ENCODE measurements at regions not wholly inside any gene's neighbourhood (a gene's known extent, or its start where the extent isn't known, plus 50 kb on each side); places are given as distances from the start of the nearest gene placed in this dataset.

DNA sequence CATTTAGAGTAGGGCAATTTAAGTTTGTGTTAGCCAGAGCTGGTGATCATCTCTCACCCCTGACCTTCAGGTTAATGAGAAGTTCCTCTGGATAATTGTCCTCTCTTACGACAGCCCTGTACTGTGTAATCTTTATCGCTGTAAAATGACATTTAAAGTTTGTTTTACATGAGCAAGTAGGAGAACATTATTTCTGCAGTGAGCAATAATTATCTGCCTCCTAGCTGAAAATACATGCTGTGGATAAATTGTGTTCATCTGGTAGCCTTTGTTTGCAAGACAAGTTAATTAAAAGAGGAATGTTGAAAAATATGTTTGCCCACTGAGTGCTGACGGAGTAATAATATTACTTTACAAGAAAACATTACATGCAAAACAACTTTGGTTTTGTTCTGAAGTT, 1083.8 kb upstream of the NUDT12 start:
- Histone ChIP-seq H3K4me2 (ENCODE audit: low read length) (no peak overlapping the region), H2AFZ (ENCODE audit: low read depth, low read length) (no peak overlapping the region), H3K27me3 (ENCODE audit: insufficient read depth, low read length) (no peaks in the 10 kb centered on the region), H3K79me2 (ENCODE audit: insufficient read depth, low read length) (no peaks in the 10 kb centered on the region), H3K9ac (ENCODE audit: low read length) (no peak overlapping the region), H3K27ac (ENCODE audit: low read depth, low read length) (no peak overlapping the region), H3K4me1 (ENCODE audit: insufficient read depth, low read length) (no peaks in the 10 kb centered on the region), H3K36me3 (ENCODE audit: insufficient read depth, low read length) (no peaks in the 10 kb centered on the region), H3K4me3 (ENCODE audit: insufficient read depth, low read depth, low read length) (no peak overlapping the region), H3K9me3 (ENCODE audit: insufficient read depth, low read depth, low read length) (no peaks in the 10 kb centered on the region), H4K20me1 (ENCODE audit: insufficient read depth, low read length) (no peaks in the 10 kb centered on the region)
- no peak for DNase-seq (ENCODE audit: low read depth)
- H3K4me1 Mint-ChIP-seq (ENCODE audit: low read depth, unreplicated experiment): no peaks in the 10 kb centered on the region
- H3K36me3 Mint-ChIP-seq (ENCODE audit: low read depth, unreplicated experiment): no peaks in the 10 kb centered on the region
- H3K4me3 Mint-ChIP-seq (ENCODE audit: unreplicated experiment): no peak overlapping the region
- FAIRE-seq: no peak
- TF ChIP-seq EZH2 (IDR thresholded peaks at IDR 0.05; ENCODE audit: insufficient read depth, low read length): no peak
- TF ChIP-seq, protein P1, sequence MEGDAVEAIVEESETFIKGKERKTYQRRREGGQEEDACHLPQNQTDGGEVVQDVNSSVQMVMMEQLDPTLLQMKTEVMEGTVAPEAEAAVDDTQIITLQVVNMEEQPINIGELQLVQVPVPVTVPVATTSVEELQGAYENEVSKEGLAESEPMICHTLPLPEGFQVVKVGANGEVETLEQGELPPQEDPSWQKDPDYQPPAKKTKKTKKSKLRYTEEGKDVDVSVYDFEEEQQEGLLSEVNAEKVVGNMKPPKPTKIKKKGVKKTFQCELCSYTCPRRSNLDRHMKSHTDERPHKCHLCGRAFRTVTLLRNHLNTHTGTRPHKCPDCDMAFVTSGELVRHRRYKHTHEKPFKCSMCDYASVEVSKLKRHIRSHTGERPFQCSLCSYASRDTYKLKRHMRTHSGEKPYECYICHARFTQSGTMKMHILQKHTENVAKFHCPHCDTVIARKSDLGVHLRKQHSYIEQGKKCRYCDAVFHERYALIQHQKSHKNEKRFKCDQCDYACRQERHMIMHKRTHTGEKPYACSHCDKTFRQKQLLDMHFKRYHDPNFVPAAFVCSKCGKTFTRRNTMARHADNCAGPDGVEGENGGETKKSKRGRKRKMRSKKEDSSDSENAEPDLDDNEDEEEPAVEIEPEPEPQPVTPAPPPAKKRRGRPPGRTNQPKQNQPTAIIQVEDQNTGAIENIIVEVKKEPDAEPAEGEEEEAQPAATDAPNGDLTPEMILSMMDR (IDR thresholded peaks at IDR 0.05; ENCODE audit: insufficient read depth, low read depth, low read length): no peak
- no peak overlapping the region for H3K27ac Mint-ChIP-seq (ENCODE audit: unreplicated experiment)
- H3K27me3 Mint-ChIP-seq (ENCODE audit: low read depth, unreplicated experiment): no peaks in the 10 kb centered on the region
- no peaks in the 10 kb centered on the region for H3K9me3 Mint-ChIP-seq (ENCODE audit: unreplicated experiment)

GRCh38 chr5:104643320-104643719, 1080.7 kb upstream of the NUDT12 start:
- H3K9me3 Mint-ChIP-seq (ENCODE audit: unreplicated experiment): no peaks in the 10 kb centered on the region

GRCh38 chr5:104635227-104635626, 1072.6 kb upstream of the NUDT12 start:
- peak; percentile 67 for DNase-seq (ENCODE audit: low read depth)
- H3K9me3 ChIP-seq (ENCODE audit: insufficient read depth, low read depth, low read length): no peaks in the 10 kb centered on the region
- no peak overlapping the region for H3K9ac ChIP-seq (ENCODE audit: low read length)
- no peak overlapping the region for H3K4me3 ChIP-seq (ENCODE audit: insufficient read depth, low read depth, low read length)
- H3K36me3 ChIP-seq (ENCODE audit: insufficient read depth, low read length): no peaks in the 10 kb centered on the region
- Mint-ChIP-seq H3K4me1 (ENCODE audit: low read depth, unreplicated experiment) (no peaks in the 10 kb centered on the region), H3K36me3 (ENCODE audit: low read depth, unreplicated experiment) (no peaks in the 10 kb centered on the region), H3K4me3 (ENCODE audit: unreplicated experiment) (no peak overlapping the region), H3K27ac (ENCODE audit: unreplicated experiment) (peak overlapping the region; percentile 27), H3K27me3 (ENCODE audit: low read depth, unreplicated experiment) (no peaks in the 10 kb centered on the region), H3K9me3 (ENCODE audit: unreplicated experiment) (no peaks in the 10 kb centered on the region)
- no peaks in the 10 kb centered on the region for H4K20me1 ChIP-seq (ENCODE audit: insufficient read depth, low read length)
- TF ChIP-seq, protein P1 (IDR thresholded peaks at IDR 0.05; ENCODE audit: insufficient read depth, low read depth, low read length): no peak
- no peak for TF ChIP-seq EZH2 (IDR thresholded peaks at IDR 0.05; ENCODE audit: insufficient read depth, low read length)
- FAIRE-seq: no peak
- no peak overlapping the region for H3K27ac ChIP-seq (ENCODE audit: low read depth, low read length)
- H3K79me2 ChIP-seq (ENCODE audit: insufficient read depth, low read length): no peaks in the 10 kb centered on the region
- no peaks in the 10 kb centered on the region for H3K27me3 ChIP-seq (ENCODE audit: insufficient read depth, low read length)
- H3K4me2 ChIP-seq (ENCODE audit: low read length): no peak overlapping the region
- H3K4me1 ChIP-seq (ENCODE audit: insufficient read depth, low read length): no peaks in the 10 kb centered on the region
- no peak overlapping the region for H2AFZ ChIP-seq (ENCODE audit: low read depth, low read length)

More at GRCh38 chr5:104643320-104643719, 1080.7 kb upstream of the NUDT12 start:
- no peak for TF ChIP-seq EZH2 (IDR thresholded peaks at IDR 0.05; ENCODE audit: insufficient read depth, low read length)
- TF ChIP-seq, protein P1 (IDR thresholded peaks at IDR 0.05; ENCODE audit: insufficient read depth, low read depth, low read length): no peak
- Histone ChIP-seq H3K4me1 (ENCODE audit: insufficient read depth, low read length) (no peaks in the 10 kb centered on the region), H3K36me3 (ENCODE audit: insufficient read depth, low read length) (no peaks in the 10 kb centered on the region), H2AFZ (ENCODE audit: low read depth, low read length) (no peak overlapping the region), H3K9me3 (ENCODE audit: insufficient read depth, low read depth, low read length) (no peaks in the 10 kb centered on the region), H3K9ac (ENCODE audit: low read length) (no peak overlapping the region), H3K27ac (ENCODE audit: low read depth, low read length) (no peak overlapping the region), H3K79me2 (ENCODE audit: insufficient read depth, low read length) (no peaks in the 10 kb centered on the region), H3K4me3 (ENCODE audit: insufficient read depth, low read depth, low read length) (no peak overlapping the region), H4K20me1 (ENCODE audit: insufficient read depth, low read length) (no peaks in the 10 kb centered on the region), H3K4me2 (ENCODE audit: low read length) (no peak overlapping the region), H3K27me3 (ENCODE audit: insufficient read depth, low read length) (no peaks in the 10 kb centered on the region)
- FAIRE-seq (no peak), DNase-seq (ENCODE audit: low read depth) (no peak)
- no peaks in the 10 kb centered on the region for H3K27me3 Mint-ChIP-seq (ENCODE audit: low read depth, unreplicated experiment)
- H3K36me3 Mint-ChIP-seq (ENCODE audit: low read depth, unreplicated experiment): no peaks in the 10 kb centered on the region
- H3K4me1 Mint-ChIP-seq (ENCODE audit: low read depth, unreplicated experiment): no peaks in the 10 kb centered on the region
- H3K4me3 Mint-ChIP-seq (ENCODE audit: unreplicated experiment): no peak overlapping the region
- H3K27ac Mint-ChIP-seq (ENCODE audit: unreplicated experiment): no peak overlapping the region

Data from astrocyte (in vitro differentiated cells and primary cell).